Posterior vena cava (tissue), 2 donors: ENCODE measurements at regions not wholly inside any gene's neighbourhood (a gene's known extent, or its start where the extent isn't known, plus 50 kb on each side); places are given as distances from the start of the nearest gene placed in this dataset.
"Not testable (repeated sequence)": the region's sequence is repeated elsewhere in the genome, so short reads cannot be mapped to it uniquely, and the experiment has no call there.

Experiments used
- DNase-seq: peaks from one replicate; pipeline ENCODE4 v3.0.0-alpha.2; 2020; ENCODE audit warnings: low spot score
- intact Hi-C, 2 donors: fragments of 100-400 bp; cut with DNase I; formaldehyde crosslinking; loops; one replicate each; pipeline versions ENCODE4 v1.14.1 to v1.14.2; 2022 to 2023
- donor health status: DM: yes; HTN: yes; CAD: no.
- donor health status: DM: yes; HTN: yes; CAD: no.

- intact Hi-C loops = no loop called here
- DNase-seq = no peak
Measured at GRCh38 chr2:40997362-40997761, 545.5 kb upstream of the SLC8A1 start.

- intact Hi-C loops = no loop called here
- no peak for DNase-seq
Measured at GRCh38 chr2:41000374-41000773, 548.5 kb upstream of the SLC8A1 start.

- no peak for DNase-seq
- intact Hi-C loops = no loop called here
Measured at GRCh38 chr2:41000906-41001305, 549.0 kb upstream of the SLC8A1 start.

GRCh38 chr2:41004700-41005099 is 552.8 kb upstream of the SLC8A1 start:
- intact Hi-C loops = no loop called here
- DNase-seq = no peak

- intact Hi-C loops = no loop called here
- no peak for DNase-seq
Measured at GRCh38 chr2:41020358-41020757, 568.5 kb upstream of the SLC8A1 start.

GRCh38 chr2:41024816-41025215 is 572.9 kb upstream of the SLC8A1 start:
- DNase-seq = no peak
- intact Hi-C loops = no loop called here

- intact Hi-C loops = no loop called here
- DNase-seq = no peak
Measured at GRCh38 chr2:41026613-41027012, 574.7 kb upstream of the SLC8A1 start.

- DNase-seq = no peak
Measured at GRCh38 chr2:41027095-41027494, 575.2 kb upstream of the SLC8A1 start.

GRCh38 chr2:41031282-41031681 is 579.4 kb upstream of the SLC8A1 start:
- no peak for DNase-seq
- intact Hi-C loops = no loop called here

More at GRCh38 chr2:41027095-41027494, 575.2 kb upstream of the SLC8A1 start:
- intact Hi-C loops = no loop called here

- no peak for DNase-seq
- intact Hi-C loops = no loop called here
Measured at GRCh38 chr2:41032715-41033114, 580.8 kb upstream of the SLC8A1 start.

GRCh38 chr2:41033127-41033526 is 581.2 kb upstream of the SLC8A1 start:
- intact Hi-C loops = no loop called here
- no peak for DNase-seq

GRCh38 chr2:41038408-41038807 is 586.5 kb upstream of the SLC8A1 start:
- intact Hi-C loops = no loop called here
- no peak for DNase-seq

- intact Hi-C loops, DNase-seq: not testable (repeated sequence)
Measured at GRCh38 chr2:41039750-41040149, 587.9 kb upstream of the SLC8A1 start.

GRCh38 chr2:41040782-41041520 is 589.1 kb upstream of the SLC8A1 start:
- no peak for DNase-seq
- intact Hi-C loops = no loop called here

- DNase-seq = no peak
Measured at GRCh38 chr2:41042343-41042742, 590.5 kb upstream of the SLC8A1 start.

GRCh38 chr2:41061356-41061755 is 609.5 kb upstream of the SLC8A1 start:
- no peak for DNase-seq
- intact Hi-C loops = no loop called here

More at GRCh38 chr2:41042343-41042742, 590.5 kb upstream of the SLC8A1 start:
- intact Hi-C loops = no loop called here

GRCh38 chr2:41062336-41062735 is 610.4 kb upstream of the SLC8A1 start:
- no peak for DNase-seq
- intact Hi-C loops = no loop called here

GRCh38 chr2:41066168-41066567 is 614.3 kb upstream of the SLC8A1 start:
- no peak for DNase-seq

GRCh38 chr2:41068740-41069139 is 616.9 kb upstream of the SLC8A1 start:
- DNase-seq = no peak
- intact Hi-C loops = no loop called here

More at GRCh38 chr2:41066168-41066567, 614.3 kb upstream of the SLC8A1 start:
- intact Hi-C loops = no loop called here

- DNase-seq = no peak
- intact Hi-C loops = no loop called here
Measured at GRCh38 chr2:41078341-41078740, 626.5 kb upstream of the SLC8A1 start.

GRCh38 chr2:41079011-41079410 is 627.1 kb upstream of the SLC8A1 start:
- intact Hi-C loops = no loop called here

More at GRCh38 chr2:41079011-41079410, 627.1 kb upstream of the SLC8A1 start:
- DNase-seq = no peak
